A549 (cell line): ENCODE measurements at regions not wholly inside any gene's neighbourhood (a gene's known extent, or its start where the extent isn't known, plus 50 kb on each side); places are given as distances from the start of the nearest gene placed in this dataset.

Experiments
- CEBPB ChIP-seq, 2 experiments: fragments of >200 bp in 1 of 2; sonication (Bioruptor Twin) in 1 of 2; formaldehyde crosslinking in 1 of 2; IDR thresholded peaks; 2 replicates each; pipeline ENCODE4 v1.6.1; 2012 to 2016
- CHD2 ChIP-seq: fragments of 150-350 bp; IDR thresholded peaks from 2 replicates; pipeline ENCODE4 v1.6.1; 2014; ENCODE audit warnings: low read length; ENCODE audit not compliant: partially characterized antibody
- CTCF ChIP-seq: fragments of >200 bp; sonication (Bioruptor Twin); formaldehyde crosslinking; IDR thresholded peaks from 3 replicates; pipeline ENCODE4 v1.5.1; 2016
- FOSL2 ChIP-seq, 2 experiments: fragments of 450-650 bp in 1 of 2; fragments of >200 bp in 1 of 2; sonication (Bioruptor Twin) in 1 of 2; formaldehyde crosslinking; IDR thresholded peaks; 2 replicates each; pipeline versions ENCODE4 v1.5.0 to v1.6.1; 2016 to 2020; ENCODE audit warnings: mild to moderate bottlenecking in 1 of 2, moderate library complexity in 1 of 2
- FOXS1 ChIP-seq: fragments of 250-450 bp; sonication (Bioruptor Pico); IDR thresholded peaks from 2 replicates; pipeline ENCODE4 v1.5.0; 2020; ENCODE audit warnings: mild to moderate bottlenecking, moderate library complexity
- MAX ChIP-seq: IDR thresholded peaks from 2 replicates; pipeline ENCODE4 v1.6.1; 2012
- NFE2L2 ChIP-seq: fragments of 150-350 bp; conservative IDR thresholded peaks from 2 replicates; pipeline ENCODE4 v1.6.1; 2014; ENCODE audit warnings: low read length
- POLR2A ChIP-seq: IDR thresholded peaks from 2 replicates; pipeline ENCODE4 v1.6.1; 2012; ENCODE audit warnings: mild to moderate bottlenecking, low read length
- RAD21 ChIP-seq, 2 experiments: fragments of >200 bp in 1 of 2; sonication (Bioruptor Twin) in 1 of 2; formaldehyde crosslinking in 1 of 2; IDR thresholded peaks in 1 of 2; conservative IDR thresholded peaks in 1 of 2; 2 replicates in 1 of 2; 3 replicates in 1 of 2; pipeline ENCODE4 v1.6.1; 2012 to 2018; ENCODE audit warnings: inconsistent platforms in 1 of 2
- RFX5 ChIP-seq: fragments of 450-650 bp; IDR thresholded peaks from 2 replicates; pipeline ENCODE4 v1.7.1; 2014; ENCODE audit warnings: antibody characterized with exemption, mild to moderate bottlenecking, moderate library complexity
- TP53 ChIP-seq: fragments of 250-450 bp; sonication (Bioruptor Pico); IDR thresholded peaks from 2 replicates; pipeline ENCODE4 v1.5.0; 2021; ENCODE audit warnings: mild to moderate bottlenecking, moderate library complexity

GRCh38 chr6:2416128-2416712 lies 170.8 kb upstream of the GMDS start:
- TF ChIP-seq CTCF (no peak), MAX (no peak), POLR2A (no peak), FOXS1 (no peak), CEBPB (IDR thresholded peaks at IDR 0.05) (no peak), RFX5 (no peak), CHD2 (no peak), TP53 (CRISPR knock-in tag) (no peak), RAD21 (conservative IDR thresholded peaks at IDR 0.05 in 1 of 2, IDR thresholded peaks at IDR 0.05 in 1 of 2) (no peak), NFE2L2 (no peak), FOSL2 (IDR thresholded peaks at IDR 0.05) (no peak), FOSL2 (CRISPR knock-in tag; IDR thresholded peaks at IDR 0.05) (no peak)
